ENCODE measurements at regions not wholly inside any gene's neighbourhood (a gene's known extent, or its start where the extent isn't known, plus 50 kb on each side); places are given as distances from the start of the nearest gene placed in this dataset.

DNA sequence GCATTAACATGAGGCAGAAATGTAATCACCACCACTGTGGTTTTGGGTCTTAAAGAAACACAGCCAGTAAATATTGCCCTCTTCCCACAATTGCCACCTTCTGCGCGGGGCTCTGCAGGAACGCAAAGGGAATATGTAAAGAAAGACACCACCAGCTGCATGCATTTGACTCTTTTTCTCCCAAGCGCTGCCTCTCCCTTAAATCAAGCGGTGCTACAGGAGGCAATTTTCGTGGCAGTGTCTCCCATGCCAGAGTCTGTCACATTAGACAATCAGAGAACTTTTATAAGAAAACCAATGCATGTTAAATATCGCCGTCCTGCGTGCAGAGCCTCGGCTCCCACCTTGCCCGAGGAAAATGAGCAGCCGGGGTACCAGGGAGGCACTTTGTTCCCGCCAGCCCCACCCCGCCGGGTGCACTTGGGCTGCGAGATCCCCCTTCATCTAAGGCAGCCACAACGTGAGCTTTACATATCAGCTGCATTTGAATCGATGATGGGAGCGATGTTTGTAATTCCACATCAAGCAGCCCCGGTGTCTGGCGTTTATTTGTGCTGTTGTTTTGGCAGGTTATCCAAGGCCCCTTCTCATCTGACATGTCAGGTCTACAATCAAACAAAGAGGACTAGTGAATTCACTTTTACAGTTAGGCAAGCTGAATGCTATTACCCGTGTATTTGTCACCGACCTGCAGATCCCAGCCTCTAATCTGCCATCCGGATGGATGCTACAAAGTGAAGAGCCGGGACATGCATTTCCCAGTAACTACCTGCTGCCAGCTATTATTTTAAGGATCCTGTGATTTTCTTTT lies 72.3 kb upstream of the MGMT start:
- FAIRE-seq: no peak

DNA sequence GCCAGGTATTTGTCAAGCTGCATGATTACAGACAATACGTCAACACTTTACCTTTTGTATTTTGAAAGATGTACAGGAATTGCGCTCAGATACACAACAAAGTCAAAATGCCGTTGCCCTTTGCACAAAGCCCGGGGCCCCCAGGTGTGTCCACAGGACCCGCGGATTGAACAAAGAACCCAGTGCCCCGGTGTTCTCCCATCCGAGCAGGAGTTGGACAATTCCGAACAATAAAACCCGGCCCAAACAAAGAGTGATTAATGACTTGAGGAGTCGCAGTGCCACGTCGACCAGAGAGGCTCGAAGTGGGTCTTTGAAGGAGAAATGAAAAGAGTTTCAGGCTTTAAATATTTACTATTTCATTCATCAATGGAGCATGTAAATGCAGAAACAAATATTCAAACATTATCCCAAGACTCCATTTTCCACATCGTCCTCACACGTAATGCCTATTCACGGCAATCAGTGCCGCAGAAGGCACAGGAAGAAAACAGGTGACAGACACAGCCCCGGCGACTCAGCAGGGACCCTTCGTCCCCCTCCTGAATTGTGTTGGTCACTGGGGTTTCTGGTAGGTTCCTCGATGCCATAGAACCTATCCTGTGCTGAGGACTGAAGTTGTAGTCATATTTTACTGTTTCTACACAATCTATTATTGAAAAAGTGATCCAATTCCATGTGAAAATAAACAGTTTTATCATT lies 70.9 kb upstream of the MGMT start:
- FAIRE-seq: no peak

DNA sequence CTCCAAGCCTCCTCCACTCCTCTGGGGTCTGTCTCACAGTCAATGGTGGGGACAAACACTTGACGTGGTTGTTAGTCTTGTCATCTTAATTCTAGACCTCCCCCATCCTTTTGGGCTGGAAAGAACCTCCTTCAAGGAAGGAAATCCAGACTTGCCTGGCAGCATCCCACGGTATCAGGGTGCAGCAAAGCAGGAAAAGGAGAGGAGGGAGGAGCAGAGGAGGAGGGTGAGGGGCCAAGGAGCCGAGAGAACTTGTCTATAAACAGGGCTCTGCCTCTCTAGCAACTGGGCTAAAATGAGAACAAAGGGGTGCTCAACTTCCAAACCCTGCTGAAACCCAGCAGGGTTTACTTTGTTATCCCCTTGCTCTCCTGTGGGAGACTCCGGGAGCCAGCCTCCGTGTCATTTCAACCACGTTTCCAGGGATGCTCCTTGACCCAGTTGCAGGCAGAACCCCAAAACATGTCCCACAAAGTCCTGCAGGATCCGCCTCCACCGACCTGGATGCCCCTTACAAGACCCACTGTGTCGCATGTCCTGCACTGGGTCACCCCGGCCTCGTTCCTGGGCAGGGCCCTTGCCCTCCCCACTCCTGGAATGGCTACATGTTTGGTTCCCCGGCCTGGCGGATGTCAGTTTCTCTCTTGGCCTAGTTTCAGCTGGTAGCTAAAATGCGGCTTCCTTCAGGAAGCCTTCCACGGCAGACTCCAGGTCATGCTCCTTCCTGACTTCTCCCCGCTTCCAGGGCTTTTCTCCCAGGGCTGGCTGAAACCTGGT lies 69.7 kb upstream of the MGMT start:
- no peak for FAIRE-seq

DNA sequence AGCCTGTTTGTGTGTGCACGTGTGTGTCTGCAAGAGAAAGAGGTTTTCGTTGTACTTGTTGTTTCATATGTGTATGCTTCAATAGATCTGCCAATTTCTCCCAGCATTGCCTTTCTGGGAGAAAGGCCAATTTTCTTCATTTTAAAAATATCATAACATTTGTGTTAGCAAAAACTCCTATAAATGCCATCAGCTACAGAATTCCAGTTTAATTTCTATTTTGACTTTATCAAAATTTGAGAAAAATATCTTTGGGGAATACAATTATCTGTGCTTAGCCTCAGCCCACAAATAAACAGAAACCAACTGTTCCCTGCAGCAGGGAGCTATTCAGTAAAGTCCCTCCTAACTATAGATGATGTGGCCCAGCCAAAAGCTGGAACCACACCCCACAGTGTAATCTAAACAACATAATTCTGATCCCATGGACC lies 68.3 kb upstream of the MGMT start:
- FAIRE-seq: no peak

DNA sequence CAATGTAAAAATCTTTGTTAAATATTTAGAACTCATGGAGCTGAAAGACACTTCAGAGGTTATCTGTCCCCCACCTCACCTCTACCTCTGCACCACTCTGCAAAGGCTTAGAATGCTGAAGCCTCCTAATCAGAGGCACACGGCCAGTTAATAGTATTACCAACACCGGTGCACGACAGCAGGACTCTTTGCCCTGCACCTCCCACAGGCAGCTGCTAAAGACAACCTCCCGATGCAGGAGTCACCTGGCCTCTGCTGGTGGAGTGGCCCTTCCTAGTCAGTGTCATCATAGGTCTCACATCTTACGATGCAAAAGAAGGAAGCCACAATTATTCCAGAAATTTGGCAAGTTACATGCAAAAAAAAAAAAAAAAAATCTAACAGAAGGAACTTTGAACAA lies 66.6 kb upstream of the MGMT start:
- no peak for FAIRE-seq

DNA sequence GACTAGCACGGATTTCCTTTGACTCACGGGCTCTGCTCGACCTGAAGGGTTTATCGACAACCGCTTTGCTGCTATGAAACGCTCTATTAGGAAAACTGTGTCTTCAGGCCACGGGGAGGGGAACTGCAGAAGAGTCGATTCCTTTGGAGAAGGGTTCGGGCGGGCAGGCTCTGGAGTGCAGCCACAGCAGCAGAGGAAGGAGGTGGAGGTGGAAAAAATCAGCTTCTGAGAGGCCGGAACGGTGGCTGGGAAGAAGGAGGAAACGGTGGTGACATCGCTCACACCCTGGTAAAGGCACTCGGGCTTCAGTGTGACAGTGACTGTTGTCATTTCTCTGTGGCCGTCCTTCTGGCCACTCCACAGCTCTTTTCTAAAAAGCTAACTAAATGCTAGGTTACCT lies 64.6 kb upstream of the MGMT start:
- FAIRE-seq: no peak

DNA sequence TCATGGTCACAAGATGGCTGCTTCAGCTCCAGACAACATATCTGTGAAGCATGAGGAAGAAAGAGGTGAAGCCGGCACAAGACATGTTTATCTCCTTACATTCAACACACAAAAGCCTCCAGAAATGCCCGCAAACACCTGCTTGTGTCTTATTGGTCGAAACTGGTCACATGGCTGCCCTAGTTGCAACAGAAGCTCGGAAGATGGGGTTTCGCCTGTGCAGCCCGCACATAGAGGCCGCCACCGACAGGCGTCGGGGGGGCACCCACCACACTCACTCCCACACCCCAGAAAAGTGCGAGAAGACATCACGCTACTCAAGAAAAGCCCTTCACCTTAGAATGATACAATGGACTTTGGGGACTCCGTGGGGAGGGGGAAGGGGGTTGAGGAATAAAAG lies 63.0 kb upstream of the MGMT start:
- no peak for FAIRE-seq

DNA sequence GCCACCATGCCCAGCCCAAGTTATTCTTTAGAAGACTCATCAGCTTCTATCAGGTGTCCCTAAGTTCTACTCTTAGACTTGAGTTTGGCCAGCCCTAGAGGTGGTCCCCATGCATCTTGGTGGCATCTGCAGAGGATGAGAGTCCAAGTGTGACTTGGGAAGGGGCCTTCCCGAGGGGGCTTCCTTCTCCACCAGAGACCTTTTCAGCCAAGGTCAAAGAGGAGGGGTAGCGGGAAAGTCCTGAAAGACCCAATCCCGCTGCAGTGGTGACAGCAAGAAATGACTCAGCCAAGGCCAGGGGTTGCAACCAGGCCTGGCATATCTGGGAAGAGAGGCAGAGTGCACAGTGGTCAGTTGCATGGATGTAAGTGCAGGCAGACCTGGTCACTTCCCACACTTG lies 61.7 kb upstream of the MGMT start:
- FAIRE-seq: no peak

DNA sequence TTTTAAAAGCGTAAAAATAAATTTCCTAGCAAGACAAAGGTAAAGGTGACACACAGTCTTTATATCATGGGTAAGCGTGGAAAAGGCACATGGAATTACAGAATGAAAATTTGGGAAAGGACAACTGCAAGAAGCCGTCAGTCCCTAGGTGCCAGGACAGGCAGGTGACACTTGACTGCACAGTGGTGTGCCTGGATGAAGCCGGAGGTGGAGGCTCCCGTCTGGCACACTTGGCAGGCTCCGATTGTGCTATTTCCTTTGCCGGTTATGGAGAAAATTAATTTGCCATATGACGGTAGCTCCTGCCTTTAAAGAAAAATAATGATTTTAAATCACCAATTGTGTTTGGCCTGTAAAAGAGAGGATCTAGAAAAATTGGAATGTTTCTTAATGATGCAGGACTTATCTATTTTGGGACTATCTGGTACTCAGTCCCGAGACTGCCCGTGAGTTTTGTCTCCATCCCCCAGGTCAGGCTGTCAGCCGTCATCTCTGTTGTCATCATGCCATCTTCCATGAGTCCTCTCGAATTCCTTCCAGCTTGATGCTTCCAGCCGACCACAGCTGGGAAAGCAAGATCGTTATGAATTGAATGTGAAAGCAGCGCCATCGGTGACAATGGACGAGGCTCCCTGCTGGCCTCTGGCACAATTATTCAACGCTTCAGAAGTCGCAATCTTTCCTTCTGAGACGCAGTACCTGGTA lies 56.2 kb upstream of the MGMT start:
- no peak for FAIRE-seq

DNA sequence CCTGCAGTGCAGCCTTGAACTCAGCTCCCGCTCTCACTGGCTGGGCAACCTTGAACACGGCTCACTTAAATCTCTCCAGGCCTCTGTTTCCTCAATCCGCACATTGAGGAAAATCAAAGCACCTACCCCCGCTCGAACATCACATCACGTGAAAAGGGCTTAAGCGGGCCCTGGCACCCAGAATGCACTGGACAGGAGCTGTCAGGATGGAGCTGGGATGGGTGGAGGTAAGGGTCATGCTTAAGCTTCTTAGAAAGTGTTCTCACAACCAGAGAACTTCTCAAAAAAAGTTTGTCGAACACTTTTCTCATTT lies 55.7 kb upstream of the MGMT start:
- FAIRE-seq: no peak

DNA sequence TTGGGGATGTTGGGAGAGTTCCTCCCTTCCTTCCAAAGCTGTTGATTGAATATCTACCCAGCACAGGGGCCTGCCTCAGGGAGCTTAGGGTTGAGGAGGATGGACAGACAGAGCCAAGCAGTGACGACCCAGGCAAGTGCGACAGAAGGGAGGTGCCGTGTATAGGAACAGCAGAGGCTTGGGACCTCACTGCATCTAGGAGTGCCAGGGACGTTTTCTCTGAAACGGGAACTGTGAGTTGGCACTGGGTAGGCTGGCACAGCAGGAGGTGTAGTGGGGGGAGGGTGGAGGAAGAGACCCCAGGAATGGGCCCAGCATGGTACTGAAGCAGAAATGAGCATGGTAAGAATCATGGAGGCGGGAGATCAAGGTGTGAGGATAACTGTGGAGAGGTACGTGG lies 55.3 kb upstream of the MGMT start:
- FAIRE-seq: no peak

DNA sequence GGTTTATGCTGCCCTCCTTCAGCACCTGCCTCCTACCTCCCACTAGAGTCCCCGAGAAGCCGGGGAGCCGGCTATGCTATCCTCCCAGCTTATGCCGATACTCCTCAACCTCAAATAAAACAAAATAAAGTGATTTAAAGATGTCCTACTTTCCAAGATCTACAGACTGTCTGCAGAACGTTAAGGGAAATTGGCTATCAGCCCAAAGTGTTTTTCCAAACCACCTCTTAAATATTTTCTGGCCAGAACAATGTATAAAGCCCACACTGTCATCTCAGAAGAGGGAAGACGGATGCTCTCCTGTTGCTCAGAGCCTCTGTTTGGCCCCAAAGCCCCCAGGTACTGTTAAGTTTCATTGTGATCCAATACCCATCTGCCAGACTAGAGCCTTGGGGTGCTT lies 54.0 kb upstream of the MGMT start:
- FAIRE-seq: no peak

DNA sequence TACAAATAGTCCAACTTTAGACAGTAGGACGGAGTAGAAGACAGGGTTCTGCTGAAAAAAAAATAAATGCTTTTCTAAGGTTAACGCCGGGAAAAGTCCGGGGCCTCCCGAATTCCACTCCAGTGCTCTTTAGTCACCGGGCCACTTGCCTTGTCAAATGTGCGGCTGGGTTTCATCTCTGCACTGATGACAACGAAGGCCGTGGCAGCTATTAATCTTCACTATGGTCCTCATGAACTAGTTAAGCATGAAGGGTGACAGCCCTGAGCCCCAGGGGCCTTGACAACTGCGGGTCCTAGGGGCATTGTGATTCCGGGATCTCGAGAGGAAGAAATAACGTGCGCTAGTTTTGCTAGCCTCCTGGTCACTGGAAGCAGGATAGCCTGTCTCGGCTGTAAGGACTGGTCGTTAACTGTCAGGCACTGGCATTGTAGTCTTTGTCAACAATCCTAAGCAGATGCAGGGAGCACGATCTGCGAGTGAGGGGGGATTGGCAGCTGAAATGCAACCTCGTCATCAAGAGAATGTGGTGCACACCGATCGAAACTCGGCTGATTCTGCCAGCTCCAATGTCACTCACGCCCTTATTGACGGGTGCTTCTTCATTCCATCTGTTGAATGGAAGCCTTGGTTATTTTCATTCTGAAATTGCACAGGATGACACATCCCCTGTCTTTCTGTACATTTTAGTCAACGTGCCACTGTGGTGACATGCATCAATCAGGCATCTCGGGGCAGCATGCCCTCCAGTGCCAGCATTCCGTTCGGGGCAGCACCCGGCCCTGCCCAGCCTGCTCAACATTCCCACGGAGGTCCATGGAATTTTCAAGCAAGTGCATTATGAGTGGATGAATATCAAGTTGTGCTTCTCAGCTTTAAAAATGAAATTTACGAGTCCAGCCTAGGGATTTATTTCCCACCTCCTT lies 51.6 kb upstream of the MGMT start:
- FAIRE-seq: no peak

DNA sequence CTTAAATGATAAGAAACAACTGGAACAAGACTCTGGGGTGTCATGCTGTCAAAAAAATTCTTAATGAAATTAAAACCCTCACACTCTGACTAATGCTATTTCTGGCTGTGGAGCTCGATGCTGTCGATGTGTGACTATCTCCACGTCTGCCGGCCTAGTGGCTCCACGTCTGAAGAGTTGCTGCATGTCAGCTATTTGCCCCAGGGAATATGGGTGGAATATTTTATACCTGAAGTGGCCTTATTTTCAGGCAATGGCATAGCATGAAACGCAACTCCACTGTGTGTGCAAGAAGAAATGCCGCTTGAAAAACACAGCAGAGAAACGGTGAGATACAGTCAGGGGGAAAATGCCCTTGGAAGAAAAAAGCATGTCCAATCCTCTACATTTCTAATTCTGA lies 50.9 kb upstream of the MGMT start:
- FAIRE-seq: no peak

DNA sequence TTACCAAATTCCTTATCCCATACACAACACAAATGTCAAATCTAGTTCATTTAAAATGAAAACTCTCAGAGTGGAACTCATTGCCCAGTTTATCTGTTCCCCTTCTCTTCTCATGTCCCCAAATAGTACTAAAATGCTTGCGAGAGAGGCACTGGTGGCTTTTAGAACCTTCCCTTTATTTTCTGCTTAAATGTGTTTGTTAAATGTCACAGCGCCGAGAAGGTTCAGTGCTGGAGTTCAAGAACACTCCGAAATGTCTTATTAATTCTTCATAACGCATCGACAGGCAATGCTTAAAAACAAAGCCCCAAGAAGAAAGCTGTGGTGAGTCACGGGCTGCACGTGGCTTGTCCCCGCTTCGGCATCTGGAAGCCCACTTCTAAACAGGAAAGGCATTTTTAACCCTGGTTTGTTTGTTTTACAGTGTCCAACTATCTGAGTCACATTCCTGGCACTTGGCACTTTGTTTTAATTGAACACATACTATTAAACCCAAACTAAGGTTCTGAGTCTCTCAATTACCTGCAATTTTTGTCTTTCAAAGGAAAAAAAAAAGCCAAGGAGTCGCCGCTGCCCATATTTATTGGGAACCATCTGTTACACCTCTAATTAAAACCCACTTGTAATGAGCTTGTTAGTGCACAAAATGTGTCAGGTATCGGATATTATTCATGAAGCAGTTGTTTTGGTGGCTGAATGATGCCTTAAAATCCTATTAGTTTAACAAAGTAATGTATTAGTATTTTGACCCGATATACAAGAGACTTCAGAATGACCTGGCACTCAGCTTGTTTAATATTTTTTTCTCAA lies 49.9 kb upstream of the MGMT start:
- FAIRE-seq: no peak

All from A204.1 (cell line).